Neural progenitor cell (in vitro differentiated cells): ENCODE measurements at regions not wholly inside any gene's neighbourhood (a gene's known extent, or its start where the extent isn't known, plus 50 kb on each side); places are given as distances from the start of the nearest gene placed in this dataset.

ENCODE experiments used
- DNase-seq: peaks from one replicate; pipeline ENCODE4 v3.0.0-alpha.2; 2016; ENCODE audit warnings: low spot score
- H2AFZ ChIP-seq: fragments of 200-600 bp; sonication (generic); replicated peaks from 2 replicates; pipeline ENCODE4 v1.6.1; 2016; ENCODE audit warnings: antibody characterized with exemption
- H3F3A ChIP-seq: fragments of 200-600 bp; sonication (generic); 2 replicates; pipeline ENCODE4 v1.6.1; 2016; ENCODE audit warnings: antibody characterized with exemption, low read depth
- H3K27ac ChIP-seq: fragments of 200-600 bp; sonication (generic); 2 replicates; pipeline ENCODE4 v1.5.1; 2016; ENCODE audit warnings: mild to moderate bottlenecking
- H3K27me3 ChIP-seq: fragments of 200-600 bp; sonication (generic); 2 replicates; pipeline ENCODE4 v1.6.1; 2016; ENCODE audit warnings: mild to moderate bottlenecking, moderate library complexity
- H3K36me3 ChIP-seq: fragments of 200-600 bp; sonication (generic); 2 replicates; pipeline ENCODE4 v1.5.1; 2016
- H3K4me1 ChIP-seq: fragments of 200-600 bp; sonication (generic); 2 replicates; pipeline ENCODE4 v1.6.1; 2016; ENCODE audit warnings: mixed run types
- H3K4me2 ChIP-seq: fragments of 200-600 bp; sonication (generic); 2 replicates; pipeline ENCODE4 v1.6.1; 2016
- H3K4me3 ChIP-seq: fragments of 200-600 bp; sonication (generic); 2 replicates; pipeline ENCODE4 v1.5.1; 2016
- H3K79me2 ChIP-seq: fragments of 200-600 bp; sonication (generic); 2 replicates; pipeline ENCODE4 v1.6.1; 2016; ENCODE audit warnings: low read depth
- H3K9ac ChIP-seq: fragments of 200-600 bp; sonication (generic); 2 replicates; pipeline ENCODE4 v1.6.1; 2016
- H3K9me3 ChIP-seq: fragments of 200-600 bp; sonication (generic); 2 replicates; pipeline ENCODE4 v1.5.1; 2016; ENCODE audit warnings: low read depth
- H4K20me1 ChIP-seq: fragments of 200-600 bp; sonication (generic); 2 replicates; pipeline ENCODE4 v1.6.1; 2016; ENCODE audit warnings: low read depth
- H3K27ac Mint-ChIP-seq: 3 replicates; pipeline ENCODE4 v1.8.0; 2021; ENCODE audit warnings: mixed read lengths
- H3K27me3 Mint-ChIP-seq: 2 replicates; pipeline ENCODE4 v1.8.0; 2022; ENCODE audit warnings: low read depth, mild to moderate bottlenecking, inconsistent platforms, moderate library complexity, mixed read lengths; ENCODE audit not compliant: insufficient read depth
- H3K36me3 Mint-ChIP-seq: 3 replicates; pipeline ENCODE4 v1.8.0; 2021; ENCODE audit warnings: mixed read lengths
- H3K4me1 Mint-ChIP-seq: 3 replicates; pipeline ENCODE4 v1.8.0; 2021; ENCODE audit warnings: mixed read lengths
- H3K4me3 Mint-ChIP-seq: 3 replicates; pipeline ENCODE4 v1.8.0; 2021; ENCODE audit warnings: mild to moderate bottlenecking, moderate library complexity, mixed read lengths
- H3K9me3 Mint-ChIP-seq: 3 replicates; pipeline ENCODE4 v1.8.0; 2020; ENCODE audit warnings: mixed read lengths
- EZH2 ChIP-seq: fragments of 200-600 bp; sonication (generic); IDR thresholded peaks from 2 replicates; pipeline ENCODE4 v1.6.1; 2017; ENCODE audit warnings: antibody characterized with exemption, mild to moderate bottlenecking, moderate library complexity
- EZH2phosphoT487 ChIP-seq: fragments of 200-600 bp; sonication (generic); IDR thresholded peaks from 2 replicates; pipeline ENCODE4 v1.6.1; 2017; ENCODE audit warnings: antibody characterized with exemption
- TF ChIP-seq, protein P1 (sequence below): fragments of 200-600 bp; sonication (generic); IDR thresholded peaks from 2 replicates; pipeline ENCODE4 v1.5.1; 2017; ENCODE audit warnings: antibody characterized with exemption, mild to moderate bottlenecking

DNA sequence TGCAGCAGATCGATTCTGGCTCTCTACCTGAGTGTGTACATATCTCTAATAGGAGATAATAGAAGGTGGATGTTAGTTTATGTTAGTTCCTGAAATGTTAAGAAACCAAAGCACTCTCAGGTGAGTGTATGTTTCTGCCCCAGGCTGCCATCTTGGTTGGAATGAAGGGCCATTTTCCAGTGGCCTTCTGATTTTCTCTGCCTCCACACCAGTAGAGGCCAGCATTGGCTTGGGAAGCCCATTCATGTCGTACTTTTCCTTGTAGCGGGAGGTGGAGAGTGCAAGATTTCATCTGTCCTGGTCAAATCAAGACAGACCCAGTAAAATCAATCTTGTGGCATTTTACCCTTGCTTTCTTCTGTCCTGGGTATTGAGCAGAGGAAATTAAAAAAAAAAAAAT lies 91.0 kb downstream of the GAS1 start:
- TF ChIP-seq EZH2phosphoT487, result no peak
- no peak for TF ChIP-seq EZH2
- TF ChIP-seq, protein P1, sequence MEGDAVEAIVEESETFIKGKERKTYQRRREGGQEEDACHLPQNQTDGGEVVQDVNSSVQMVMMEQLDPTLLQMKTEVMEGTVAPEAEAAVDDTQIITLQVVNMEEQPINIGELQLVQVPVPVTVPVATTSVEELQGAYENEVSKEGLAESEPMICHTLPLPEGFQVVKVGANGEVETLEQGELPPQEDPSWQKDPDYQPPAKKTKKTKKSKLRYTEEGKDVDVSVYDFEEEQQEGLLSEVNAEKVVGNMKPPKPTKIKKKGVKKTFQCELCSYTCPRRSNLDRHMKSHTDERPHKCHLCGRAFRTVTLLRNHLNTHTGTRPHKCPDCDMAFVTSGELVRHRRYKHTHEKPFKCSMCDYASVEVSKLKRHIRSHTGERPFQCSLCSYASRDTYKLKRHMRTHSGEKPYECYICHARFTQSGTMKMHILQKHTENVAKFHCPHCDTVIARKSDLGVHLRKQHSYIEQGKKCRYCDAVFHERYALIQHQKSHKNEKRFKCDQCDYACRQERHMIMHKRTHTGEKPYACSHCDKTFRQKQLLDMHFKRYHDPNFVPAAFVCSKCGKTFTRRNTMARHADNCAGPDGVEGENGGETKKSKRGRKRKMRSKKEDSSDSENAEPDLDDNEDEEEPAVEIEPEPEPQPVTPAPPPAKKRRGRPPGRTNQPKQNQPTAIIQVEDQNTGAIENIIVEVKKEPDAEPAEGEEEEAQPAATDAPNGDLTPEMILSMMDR, result peak; percentile 18
- Histone ChIP-seq H2AFZ (no peak overlapping the region), H3K79me2 (no peaks in the 10 kb centered on the region), H3K27me3 (no peaks in the 10 kb centered on the region), H3K9ac (no peak overlapping the region), H3K4me1 (peaks cover 25% of the 10 kb centered on the region), H3K9me3 (no peaks in the 10 kb centered on the region), H4K20me1 (no peaks in the 10 kb centered on the region), H3K4me3 (no peak overlapping the region), H3F3A (peaks cover 6% of the 10 kb centered on the region), H3K27ac (no peak overlapping the region), H3K4me2 (no peak overlapping the region), H3K36me3 (no peaks in the 10 kb centered on the region)
- peaks cover 13% of the 10 kb centered on the region for H3K9me3 Mint-ChIP-seq
- H3K4me3 Mint-ChIP-seq, result no peak overlapping the region
- peaks cover 48% of the 10 kb centered on the region for H3K4me1 Mint-ChIP-seq
- H3K36me3 Mint-ChIP-seq, result no peaks in the 10 kb centered on the region
- H3K27ac Mint-ChIP-seq, result peak overlapping the region; percentile 96
- no peaks in the 10 kb centered on the region for H3K27me3 Mint-ChIP-seq
- DNase-seq, result no peak

DNA sequence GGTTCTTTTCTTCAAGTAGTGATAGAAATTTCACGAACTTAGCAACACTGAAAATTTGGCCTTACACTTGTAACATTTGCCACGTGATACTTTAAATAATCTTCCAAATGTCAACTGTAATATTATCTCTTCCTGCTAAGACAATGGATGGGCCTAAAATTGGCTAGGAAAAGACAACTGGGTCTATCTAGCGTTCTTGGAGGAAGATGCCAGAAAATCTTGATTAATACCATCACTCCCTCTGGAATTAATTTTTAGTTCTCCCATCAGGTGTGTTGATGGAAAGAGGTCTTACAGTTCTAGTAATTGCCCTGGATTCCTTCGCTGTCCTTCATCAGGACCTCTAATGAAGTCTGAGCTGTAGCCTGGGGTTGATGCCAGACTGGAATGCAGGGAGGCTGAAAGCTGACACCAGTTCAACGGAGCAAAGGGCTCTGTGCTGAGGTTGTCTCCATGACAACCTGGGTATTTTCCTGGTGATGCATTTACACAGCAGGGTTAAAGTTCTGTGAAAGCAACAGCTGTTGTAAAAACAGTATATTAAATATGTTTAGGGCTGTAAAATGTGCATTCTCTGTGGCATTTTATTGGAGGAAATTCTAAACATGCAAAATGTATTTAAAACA lies 92.3 kb downstream of the GAS1 start:
- peak overlapping the region; percentile 96 for H3K27ac Mint-ChIP-seq
- TF ChIP-seq, protein P1, result no peak
- Histone ChIP-seq H4K20me1 (no peaks in the 10 kb centered on the region), H2AFZ (no peak overlapping the region), H3K4me2 (peak overlapping the region; percentile 56), H3K27ac (no peak overlapping the region), H3K9me3 (no peaks in the 10 kb centered on the region), H3K4me1 (peaks cover 20% of the 10 kb centered on the region), H3K79me2 (no peaks in the 10 kb centered on the region), H3K4me3 (peak overlapping the region; percentile 17), H3K9ac (no peak overlapping the region), H3K36me3 (no peaks in the 10 kb centered on the region), H3F3A (peaks cover 6% of the 10 kb centered on the region), H3K27me3 (no peaks in the 10 kb centered on the region)
- H3K36me3 Mint-ChIP-seq, result no peaks in the 10 kb centered on the region
- H3K4me1 Mint-ChIP-seq, result peaks cover 42% of the 10 kb centered on the region
- peaks cover 17% of the 10 kb centered on the region for H3K9me3 Mint-ChIP-seq
- H3K27me3 Mint-ChIP-seq, result no peaks in the 10 kb centered on the region
- DNase-seq, result peak; percentile 94
- peak overlapping the region; percentile 27 for H3K4me3 Mint-ChIP-seq

DNA sequence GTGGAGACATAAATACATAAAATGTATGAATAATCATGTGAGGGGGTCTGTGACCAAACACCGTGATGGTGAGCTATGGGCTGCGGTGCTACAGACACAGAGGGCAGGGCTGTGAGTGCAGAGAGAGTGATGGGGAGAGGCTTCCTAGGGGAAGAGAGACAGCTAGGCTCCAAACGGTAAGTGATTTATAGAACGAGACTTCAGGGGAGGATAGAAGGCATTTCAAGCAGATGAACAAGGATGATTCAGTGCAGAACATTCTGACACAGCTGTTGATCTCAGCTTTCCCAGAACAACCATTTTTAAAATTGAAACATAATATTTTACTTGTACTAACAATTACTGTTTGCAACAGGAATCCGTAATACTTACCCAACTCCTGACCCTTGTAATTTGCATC lies 100.7 kb downstream of the GAS1 start:
- Mint-ChIP-seq H3K27ac (no peak overlapping the region), H3K4me1 (peaks cover 8% of the 10 kb centered on the region), H3K36me3 (peaks cover 2% of the 10 kb centered on the region), H3K27me3 (peaks cover 7% of the 10 kb centered on the region), H3K9me3 (peaks cover 14% of the 10 kb centered on the region), H3K4me3 (no peak overlapping the region)
- H2AFZ ChIP-seq, result peak overlapping the region; percentile 7
- H3K9me3 ChIP-seq, result no peaks in the 10 kb centered on the region
- no peaks in the 10 kb centered on the region for H3F3A ChIP-seq
- H4K20me1 ChIP-seq, result no peaks in the 10 kb centered on the region
- H3K9ac ChIP-seq, result no peak overlapping the region
- no peaks in the 10 kb centered on the region for H3K36me3 ChIP-seq
- H3K4me1 ChIP-seq, result no peaks in the 10 kb centered on the region
- H3K4me2 ChIP-seq, result no peak overlapping the region
- no peaks in the 10 kb centered on the region for H3K79me2 ChIP-seq
- H3K27ac ChIP-seq, result no peak overlapping the region
- H3K27me3 ChIP-seq, result no peaks in the 10 kb centered on the region
- H3K4me3 ChIP-seq, result no peak overlapping the region
- TF ChIP-seq EZH2, result no peak
- TF ChIP-seq EZH2phosphoT487, result no peak
- TF ChIP-seq, protein P1, result no peak
- no peak for DNase-seq
